ENCODE measurements at regions not wholly inside any gene's neighbourhood (a gene's known extent, or its start where the extent isn't known, plus 50 kb on each side); places are given as distances from the start of the nearest gene placed in this dataset.

DNA sequence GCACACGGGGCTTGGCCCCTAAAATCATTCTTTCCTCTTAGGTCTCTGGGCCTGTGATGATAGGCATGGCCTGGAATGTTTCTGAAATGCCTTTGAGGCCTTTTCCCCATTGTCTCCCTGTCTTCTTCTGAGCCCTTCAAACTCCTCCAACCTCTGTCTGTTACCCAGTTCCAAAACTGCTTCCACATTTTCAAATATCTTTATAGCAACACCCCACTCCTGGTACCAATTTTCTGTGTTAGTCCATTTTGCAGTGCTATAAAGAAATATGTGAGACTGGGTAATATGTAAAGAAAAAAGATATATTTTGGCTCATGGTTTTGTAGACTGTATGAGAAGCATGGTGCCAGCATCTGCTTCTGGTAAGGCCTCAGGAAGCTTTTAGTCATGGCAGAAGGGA is 158.8 kb downstream of the TM2D1 start:
- H3K36me3 ChIP-seq (ENCODE audit: control insufficient read depth in 2 of 4, insufficient read depth in 4 of 4, low read length in 3 of 4), result no peaks in the 10 kb centered on the region
- H4K5ac ChIP-seq (ENCODE audit: insufficient read length, low read depth, low read length), result no peak overlapping the region
- ChIA-PET POLR2A (ENCODE audit: partially characterized antibody) (interaction anchor here (1.4 kb wide), 1 partner anchor 159 kb away, joined by 3 read pairs; the partner anchor contains the start of gene TM2D1), CTCF (ENCODE audit: partially characterized antibody) (interaction anchor here (2.2 kb wide), 1 partner anchor 22 kb away, joined by 9 read pairs; no protein-coding TSS in a partner anchor)
- no peaks in the 10 kb centered on the region for H3K79me2 ChIP-seq (ENCODE audit: control insufficient read depth in 1 of 2, insufficient read depth in 2 of 2, low read length in 2 of 2)
- WGBS, 2 experiments (ENCODE audit: extremely low coverage in 1 of 2, insufficient coverage in 1 of 2, insufficient read length in 1 of 2, insufficient replicate concordance in 2 of 2, low coverage in 1 of 2, low lambda C conversion rate in 2 of 2, missing lambda C conversion rate in 1 of 2), result 89% methylated on average over 1 of the region's 1 CpG; no CpG with 5 or more reads in 1 of the 2 experiments
- no peak overlapping the region for H4K91ac ChIP-seq (replicated peaks; ENCODE audit: insufficient read length, low read length)
- no peak overlapping the region for H3K4ac ChIP-seq (replicated peaks; ENCODE audit: insufficient read length, low read depth, low read length)
- H3K27me3 ChIP-seq (replicated peaks in 1 of 4; ENCODE audit: control insufficient read depth in 3 of 4, extremely low read depth in 1 of 4, insufficient read depth in 3 of 4, low read length in 3 of 4), result no peaks in the 10 kb centered on the region
- no peak overlapping the region for H3K23ac ChIP-seq (ENCODE audit: insufficient read length)
- H2BK5ac ChIP-seq (ENCODE audit: low read depth, low read length), result no peak overlapping the region
- no peak overlapping the region for H3K4me3 ChIP-seq (ENCODE audit: extremely low read depth in 1 of 4, insufficient read depth in 2 of 4, low read depth in 3 of 4, low read length in 4 of 4)
- H3K56ac ChIP-seq (replicated peaks; ENCODE audit: insufficient read length, low read depth, low read length), result no peak overlapping the region
- H2AK5ac ChIP-seq (ENCODE audit: low read depth, low read length), result no peak overlapping the region
- TF ChIP-seq POLR2A (IDR thresholded peaks at IDR 0.05; ENCODE audit: control extremely low read depth in 1 of 2, low read depth in 2 of 2, low read length in 2 of 2) (no peak), PHF8 (conservative IDR thresholded peaks at IDR 0.05; ENCODE audit: low read depth, low read length) (no peak), NANOG (IDR thresholded peaks at IDR 0.05; ENCODE audit: insufficient read depth, low read depth, low read length, poor library complexity, severe bottlenecking) (no peak)
- no peak for DNase-seq (ENCODE audit: low read depth in 1 of 2, low spot score in 2 of 2)
- H4K20me1 ChIP-seq (replicated peaks in 1 of 2; ENCODE audit: control insufficient read depth in 1 of 2, insufficient read depth in 2 of 2, low read length in 2 of 2), result no peaks in the 10 kb centered on the region
- no peak overlapping the region for H3K4me2 ChIP-seq (ENCODE audit: insufficient read depth in 1 of 2, low read depth in 2 of 2, low read length in 2 of 2)
- H2BK15ac ChIP-seq (ENCODE audit: low read length), result no peak overlapping the region
- peaks cover 18 to 19% of the 10 kb centered on the region in 2 experiments for H3K9me3 ChIP-seq (ENCODE audit: insufficient read depth in 2 of 2, low read depth in 1 of 2, low read length in 1 of 2)
- H3K18ac ChIP-seq (ENCODE audit: extremely low read depth, low read length), result no peak overlapping the region
- H4K8ac ChIP-seq (ENCODE audit: extremely low read depth, insufficient read depth, low read length), result no peak overlapping the region
- no peaks in the 10 kb centered on the region for H3K4me1 ChIP-seq (replicated peaks in 1 of 4; ENCODE audit: control insufficient read depth in 3 of 4, insufficient read depth in 4 of 4, low read length in 3 of 4)
- no peak overlapping the region for H3K9ac ChIP-seq (replicated peaks in 1 of 4; ENCODE audit: extremely low read depth in 1 of 4, low read depth in 3 of 4, low read length in 3 of 4)
- no peak overlapping the region for H3K14ac ChIP-seq (ENCODE audit: insufficient read length)
- H2BK120ac ChIP-seq (replicated peaks; ENCODE audit: low read depth, low read length), result no peak overlapping the region
- no peak overlapping the region for H2BK20ac ChIP-seq (ENCODE audit: low read length)
- H2AFZ ChIP-seq (ENCODE audit: low read length), result no peak overlapping the region
- H3K79me1 ChIP-seq (ENCODE audit: low read depth, low read length), result no peaks in the 10 kb centered on the region
- H3K23me2 ChIP-seq (ENCODE audit: low read depth, low read length), result no peaks in the 10 kb centered on the region
- no peak overlapping the region for H2BK12ac ChIP-seq (ENCODE audit: low read depth, low read length)
- FAIRE-seq, result no peak
- H3K27ac ChIP-seq (ENCODE audit: low read depth, low read length), result no peak overlapping the region
